ENCODE measurements at regions not wholly inside any gene's neighbourhood (a gene's known extent, or its start where the extent isn't known, plus 50 kb on each side); places are given as distances from the start of the nearest gene placed in this dataset.

GRCh38 chr16:85182286-85182685 lies 70.0 kb upstream of the CIBAR2 start (continued):
- TF ChIP-seq ZFP91 (CRISPR knock-in tag; IDR thresholded peaks at IDR 0.05; ENCODE audit: borderline replicate concordance) (0 out of 2 replicates have a peak, but pooled peaks have one; percentile 4), TOE1 (CRISPR knock-in tag; IDR thresholded peaks at IDR 0.05) (no peak)

- WGBS (ENCODE audit: low lambda C conversion rate), result 95% methylated on average over 12 of the region's 13 CpGs
- CTCF ChIA-PET (ENCODE audit: low intra/inter-chr PET ratio, low total read pairs), result no interaction called here
- peaks cover 3% of the 10 kb centered on the region for H3K79me2 ChIP-seq (ENCODE audit: insufficient read depth, low read length)
Measured at GRCh38 chr16:85182774-85183173, 70.5 kb upstream of the CIBAR2 start.

More at GRCh38 chr16:85182774-85183173, 70.5 kb upstream of the CIBAR2 start:
- Histone ChIP-seq H3K9ac (ENCODE audit: insufficient read depth, low read depth, low read length) (no peak overlapping the region), H3K4me3 (replicated peaks in 1 of 3; ENCODE audit: insufficient read depth in 1 of 3, low read depth in 2 of 3, low read length in 3 of 3) (no peak overlapping the region), H3K27me3 (ENCODE audit: control insufficient read depth in 1 of 2, insufficient read depth in 2 of 2, low read length in 2 of 2) (no peaks in the 10 kb centered on the region), H4K20me1 (ENCODE audit: insufficient read depth, low read length) (peaks cover 3% of the 10 kb centered on the region; the same call in 1 of the 2 replicates), H3K4me1 (ENCODE audit: insufficient read depth, low read length) (peaks cover 19% of the 10 kb centered on the region), H3K4me2 (ENCODE audit: low read depth, low read length) (no peak overlapping the region), H2AFZ (ENCODE audit: low read length) (no peak overlapping the region), H3K9me3 (ENCODE audit: low read length) (peaks cover 13% of the 10 kb centered on the region; the same call in 1 of the 2 replicates), H3K27ac (ENCODE audit: extremely low read length, insufficient read depth, low read length) (no peak overlapping the region), H3K36me3 (replicated peaks in 1 of 2; ENCODE audit: control insufficient read depth in 1 of 2, insufficient read depth in 2 of 2, low read length in 2 of 2) (peaks cover 0 to 12% of the 10 kb centered on the region in 2 experiments; a peak in 1 of 5 replicates)
- in situ Hi-C loops (cut with HindIII; ENCODE audit: extremely low pct_ligation_motif_present, low pct_unique_long_range_greater_than_20kb), result no loop called here
- ATAC-seq (no peak), FAIRE-seq (no peak), DNase-seq (ENCODE audit: low spot score) (no peak)
- POLR2A ChIA-PET, result no interaction called here
- no TSS peak for BruUV-seq (replicated peaks)
- intact Hi-C loops (cut with micrococcal nuclease; ENCODE audit: unreplicated experiment), result no loop called here
- TF ChIP-seq ZNF136 (CRISPR knock-in tag; IDR thresholded peaks at IDR 0.05; ENCODE audit: low read depth) (no peak), HOXA7 (CRISPR knock-in tag; IDR thresholded peaks at IDR 0.05) (0 out of 2 replicates have a peak, but pooled peaks have one; percentile 48), TBX3 (IDR thresholded peaks at IDR 0.05; ENCODE audit: borderline replicate concordance) (0 out of 2 replicates have a peak, but pooled peaks have one; percentile 12), MNT (IDR thresholded peaks at IDR 0.05) (0 out of 2 replicates have a peak, but pooled peaks have one; percentile 20), ZC3H4 (CRISPR knock-in tag; IDR thresholded peaks at IDR 0.05; ENCODE audit: borderline replicate concordance) (no peak), JUN (CRISPR knock-in tag; IDR thresholded peaks at IDR 0.05) (no peak), NFIB (CRISPR knock-in tag; IDR thresholded peaks at IDR 0.05; ENCODE audit: borderline replicate concordance) (peak; percentile 26; the same call in 1 of the 2 replicates), GTF2F1 (IDR thresholded peaks at IDR 0.05; ENCODE audit: low read length) (no peak), ZNF546 (CRISPR knock-in tag; conservative IDR thresholded peaks at IDR 0.05) (no peak), ZNF205 (CRISPR knock-in tag; IDR thresholded peaks at IDR 0.05) (no peak)
- TF ChIP-seq, protein P1, sequence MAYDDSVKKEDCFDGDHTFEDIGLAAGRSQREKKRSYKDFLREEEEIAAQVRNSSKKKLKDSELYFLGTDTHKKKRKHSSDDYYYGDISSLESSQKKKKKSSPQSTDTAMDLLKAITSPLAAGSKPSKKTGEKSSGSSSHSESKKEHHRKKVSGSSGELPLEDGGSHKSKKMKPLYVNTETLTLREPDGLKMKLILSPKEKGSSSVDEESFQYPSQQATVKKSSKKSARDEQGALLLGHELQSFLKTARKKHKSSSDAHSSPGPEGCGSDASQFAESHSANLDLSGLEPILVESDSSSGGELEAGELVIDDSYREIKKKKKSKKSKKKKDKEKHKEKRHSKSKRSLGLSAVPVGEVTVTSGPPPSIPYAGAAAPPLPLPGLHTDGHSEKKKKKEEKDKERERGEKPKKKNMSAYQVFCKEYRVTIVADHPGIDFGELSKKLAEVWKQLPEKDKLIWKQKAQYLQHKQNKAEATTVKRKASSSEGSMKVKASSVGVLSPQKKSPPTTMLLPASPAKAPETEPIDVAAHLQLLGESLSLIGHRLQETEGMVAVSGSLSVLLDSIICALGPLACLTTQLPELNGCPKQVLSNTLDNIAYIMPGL (CRISPR knock-in tag; IDR thresholded peaks at IDR 0.05; ENCODE audit: borderline replicate concordance in 1 of 2, low read depth in 1 of 2), result no peak
- TF ChIP-seq, protein P2, sequence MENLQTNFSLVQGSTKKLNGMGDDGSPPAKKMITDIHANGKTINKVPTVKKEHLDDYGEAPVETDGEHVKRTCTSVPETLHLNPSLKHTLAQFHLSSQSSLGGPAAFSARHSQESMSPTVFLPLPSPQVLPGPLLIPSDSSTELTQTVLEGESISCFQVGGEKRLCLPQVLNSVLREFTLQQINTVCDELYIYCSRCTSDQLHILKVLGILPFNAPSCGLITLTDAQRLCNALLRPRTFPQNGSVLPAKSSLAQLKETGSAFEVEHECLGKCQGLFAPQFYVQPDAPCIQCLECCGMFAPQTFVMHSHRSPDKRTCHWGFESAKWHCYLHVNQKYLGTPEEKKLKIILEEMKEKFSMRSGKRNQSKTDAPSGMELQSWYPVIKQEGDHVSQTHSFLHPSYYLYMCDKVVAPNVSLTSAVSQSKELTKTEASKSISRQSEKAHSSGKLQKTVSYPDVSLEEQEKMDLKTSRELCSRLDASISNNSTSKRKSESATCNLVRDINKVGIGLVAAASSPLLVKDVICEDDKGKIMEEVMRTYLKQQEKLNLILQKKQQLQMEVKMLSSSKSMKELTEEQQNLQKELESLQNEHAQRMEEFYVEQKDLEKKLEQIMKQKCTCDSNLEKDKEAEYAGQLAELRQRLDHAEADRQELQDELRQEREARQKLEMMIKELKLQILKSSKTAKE (CRISPR knock-in tag; IDR thresholded peaks at IDR 0.05; ENCODE audit: borderline replicate concordance), result 0 out of 2 replicates have a peak, but pooled peaks have one; percentile 24
